Effector CD8-positive, alpha-beta T cell (primary cell): ENCODE measurements at regions not wholly inside any gene's neighbourhood (a gene's known extent, or its start where the extent isn't known, plus 50 kb on each side); places are given as distances from the start of the nearest gene placed in this dataset.

Experiments
- DNase-seq: peaks from one replicate; lab custom pipeline; 2025; lab: John Stamatoyannopoulos, UW

DNA sequence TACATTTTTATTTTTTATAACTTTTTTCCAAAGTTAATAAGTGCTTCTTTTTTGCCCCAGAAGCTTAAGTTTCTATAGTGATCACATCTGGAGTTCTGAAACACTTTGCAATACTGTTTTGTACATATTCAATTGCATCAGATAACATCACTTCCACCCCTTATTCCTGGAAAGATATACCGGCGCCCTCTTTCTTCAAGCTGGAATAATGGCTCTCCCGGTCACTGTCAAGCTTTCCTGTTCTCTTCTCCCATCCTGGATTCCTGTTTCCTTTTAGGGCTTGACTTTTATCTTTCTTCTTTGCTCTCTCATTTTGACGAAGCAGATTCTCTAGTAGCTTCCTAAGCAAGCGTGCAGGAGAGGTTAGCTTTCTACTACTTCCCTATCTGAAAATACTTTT lies 1866.8 kb downstream of the MRPL39 start:
- DNase-seq: no peak

DNA sequence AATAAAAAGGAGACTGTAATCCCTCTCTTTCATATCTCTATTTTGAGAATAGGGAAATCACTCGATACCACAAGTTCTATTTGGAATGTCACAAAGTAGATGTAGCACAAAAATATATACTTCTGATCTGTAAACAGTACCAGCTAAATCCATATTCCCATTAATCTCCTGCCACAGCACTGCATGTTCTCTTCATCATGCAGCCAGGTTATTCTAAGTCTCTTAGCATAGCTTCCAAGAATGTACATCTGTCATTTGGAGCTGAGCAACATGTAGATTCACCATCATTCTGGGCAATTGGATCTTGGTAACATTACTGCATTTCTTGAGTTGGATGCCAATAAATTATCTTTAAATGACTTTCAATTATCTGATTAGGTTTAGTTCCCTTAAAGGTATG lies 1874.5 kb downstream of the MRPL39 start:
- DNase-seq: no peak

DNA sequence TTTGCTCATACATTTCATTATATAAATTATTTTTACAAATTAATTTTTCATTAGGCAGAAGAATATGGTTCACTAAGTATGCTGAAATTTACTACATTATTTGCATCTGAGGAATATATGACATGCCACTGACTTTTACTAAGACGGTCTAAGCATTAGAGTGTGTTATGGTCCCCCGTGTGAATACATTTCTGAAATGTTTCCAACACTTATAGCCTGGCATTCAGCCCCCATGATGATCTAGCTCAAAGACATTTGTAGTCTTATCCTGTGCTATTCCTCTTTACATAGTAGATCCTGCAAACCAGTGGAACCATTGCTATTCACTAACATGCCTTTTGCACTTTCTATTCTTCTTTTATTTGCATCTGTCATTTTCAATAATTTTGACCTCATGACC lies 1878.0 kb downstream of the MRPL39 start:
- no peak for DNase-seq

DNA sequence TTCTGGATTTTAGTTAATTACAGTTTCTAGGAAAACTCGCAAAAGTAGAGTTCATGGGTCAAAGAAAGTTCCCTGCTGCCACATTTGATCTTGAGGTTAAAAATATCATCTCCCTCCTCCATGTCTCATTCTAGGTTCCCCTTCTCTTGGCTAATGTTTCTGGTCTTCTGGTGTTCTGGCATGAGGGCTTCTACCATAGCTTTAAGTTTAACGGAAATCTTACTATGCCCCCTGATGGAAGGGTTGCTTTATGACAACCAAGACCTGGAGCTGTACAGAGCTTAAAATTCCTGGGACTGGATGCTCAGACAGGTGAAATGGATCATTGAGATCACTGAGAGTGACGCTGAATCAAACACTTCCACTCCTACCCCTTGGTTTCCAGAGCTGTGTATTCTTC lies 1881.7 kb downstream of the MRPL39 start:
- DNase-seq: no peak

DNA sequence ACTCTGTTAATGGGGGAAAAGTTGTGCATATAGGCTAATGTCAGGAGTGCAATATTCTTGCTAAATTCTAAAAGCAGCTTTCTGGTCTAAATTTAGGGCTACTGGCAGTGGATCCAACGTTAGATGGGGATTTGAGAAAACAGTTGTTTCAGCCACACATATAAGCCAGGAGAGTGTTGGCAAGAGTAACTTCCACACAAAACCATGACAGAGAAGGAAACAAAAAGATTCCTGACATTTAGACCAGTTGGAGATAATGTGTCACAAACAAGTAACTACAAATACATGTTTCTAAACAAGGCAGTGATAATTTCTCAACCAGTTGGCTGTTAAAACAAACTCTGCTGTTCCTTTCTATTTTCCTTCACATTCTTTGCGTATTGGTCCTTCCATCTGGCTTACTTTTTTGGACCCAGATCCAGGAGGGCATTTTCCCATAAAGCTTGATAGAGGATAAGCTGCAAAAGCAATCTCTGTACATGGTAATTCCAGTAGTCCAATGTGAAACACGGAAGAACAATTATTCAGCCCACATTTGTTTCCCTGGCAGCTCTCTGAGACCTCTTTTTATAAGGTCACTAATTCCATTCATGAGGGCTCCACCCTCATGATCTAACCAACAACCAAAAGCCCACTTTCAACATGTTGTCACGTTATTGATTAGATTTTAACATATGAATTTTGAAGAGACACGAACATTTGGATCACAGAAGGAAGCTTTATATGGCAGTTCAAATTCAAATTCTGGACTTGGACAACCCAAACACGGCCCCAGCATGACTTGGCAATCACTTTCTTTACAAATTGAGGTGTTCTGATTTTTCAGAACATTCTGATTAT lies 1888.6 kb downstream of the MRPL39 start:
- DNase-seq: no peak

DNA sequence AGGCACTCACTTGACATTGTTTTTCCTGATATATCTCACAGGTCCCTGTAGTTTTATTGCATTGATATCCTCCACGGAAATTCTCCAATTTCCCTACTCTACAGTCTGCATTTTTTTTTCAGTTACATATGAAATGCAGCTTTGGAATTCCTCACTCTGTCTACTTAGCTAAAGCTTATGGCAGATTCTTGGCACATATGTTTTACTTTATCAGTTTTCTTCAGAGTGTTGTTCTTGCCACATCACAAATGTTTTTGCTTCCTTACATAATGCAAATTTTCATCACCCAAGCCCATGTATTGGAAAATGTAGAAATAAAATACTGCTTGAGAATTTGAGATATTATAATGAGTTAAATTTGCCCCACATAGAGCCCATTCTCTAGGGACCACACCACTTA lies 1895.1 kb downstream of the MRPL39 start:
- DNase-seq: no peak

DNA sequence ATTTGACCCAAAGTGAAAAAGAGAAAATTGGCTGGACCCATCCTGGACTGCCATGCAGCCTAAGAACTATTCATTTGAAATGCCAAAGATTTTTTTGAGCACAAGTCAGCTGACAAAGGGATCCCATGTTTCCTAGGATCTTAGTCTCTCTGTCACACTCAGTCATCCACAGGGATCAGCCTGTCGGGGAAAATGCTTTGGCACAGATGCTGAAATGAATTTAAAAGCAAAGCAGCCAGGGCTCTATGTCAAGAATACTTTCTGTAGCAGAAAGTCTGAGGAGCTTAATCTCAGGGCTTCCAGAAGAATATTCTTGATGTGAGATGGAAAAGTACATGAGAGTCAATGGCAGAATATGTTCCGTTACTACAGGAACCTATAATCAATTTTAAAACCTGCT lies 1900.8 kb downstream of the MRPL39 start:
- no peak for DNase-seq

DNA sequence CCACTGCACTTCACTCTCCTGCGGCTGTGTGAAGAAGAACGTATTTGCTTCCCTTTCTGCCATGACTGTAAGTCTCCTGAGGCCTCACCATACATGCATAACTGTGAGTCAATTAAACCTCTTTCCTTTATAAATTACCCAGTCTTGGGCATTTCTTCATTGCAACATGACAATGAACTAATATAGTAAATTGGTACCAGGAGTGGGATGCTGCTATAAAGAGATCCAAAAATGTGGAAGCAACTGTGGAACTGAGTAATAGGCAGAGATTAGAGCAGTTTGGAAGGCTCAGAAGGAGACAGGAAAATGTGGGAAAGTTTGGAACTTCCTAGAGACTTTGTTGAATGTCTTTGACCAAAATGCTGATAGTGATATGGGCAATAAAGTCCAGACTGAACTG lies 1907.9 kb downstream of the MRPL39 start:
- no peak for DNase-seq

DNA sequence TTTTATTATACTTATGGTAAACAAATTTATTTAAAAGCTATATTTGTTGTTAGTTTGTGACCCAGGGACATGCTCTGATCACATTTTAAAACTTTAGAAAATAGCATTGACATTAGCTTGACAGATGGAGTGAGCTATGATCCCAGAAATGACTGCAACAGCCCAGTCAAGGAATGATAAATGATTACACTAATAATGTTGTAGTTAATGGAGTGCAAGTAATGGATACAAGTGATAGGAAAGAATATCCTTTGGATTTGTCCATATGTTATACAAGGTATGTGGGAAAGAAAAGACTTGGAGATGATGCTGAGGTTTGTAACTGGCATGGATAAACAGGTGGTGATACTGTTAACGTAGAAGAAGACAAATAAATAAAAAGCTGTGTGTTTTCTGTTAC lies 1908.7 kb downstream of the MRPL39 start:
- DNase-seq: no peak

DNA sequence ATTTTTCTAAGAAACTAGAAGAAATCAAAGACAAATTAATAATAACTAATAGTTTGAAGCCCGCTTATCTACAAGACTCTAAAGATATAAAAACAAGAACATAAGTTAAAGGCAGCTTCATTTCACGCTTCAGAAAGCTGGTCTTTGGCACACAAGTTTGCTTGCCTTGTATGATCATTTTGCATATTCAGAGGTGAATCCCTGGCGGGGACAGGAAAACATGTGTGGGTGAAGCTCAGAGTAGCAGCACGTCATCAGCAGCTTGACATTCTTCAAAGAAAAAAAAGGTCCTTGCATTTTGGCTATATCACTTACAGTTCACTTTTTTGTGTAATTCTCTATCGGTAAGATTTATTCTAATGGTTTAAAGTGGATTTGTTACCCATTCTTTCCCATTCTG lies 1911.8 kb downstream of the MRPL39 start:
- no peak for DNase-seq

DNA sequence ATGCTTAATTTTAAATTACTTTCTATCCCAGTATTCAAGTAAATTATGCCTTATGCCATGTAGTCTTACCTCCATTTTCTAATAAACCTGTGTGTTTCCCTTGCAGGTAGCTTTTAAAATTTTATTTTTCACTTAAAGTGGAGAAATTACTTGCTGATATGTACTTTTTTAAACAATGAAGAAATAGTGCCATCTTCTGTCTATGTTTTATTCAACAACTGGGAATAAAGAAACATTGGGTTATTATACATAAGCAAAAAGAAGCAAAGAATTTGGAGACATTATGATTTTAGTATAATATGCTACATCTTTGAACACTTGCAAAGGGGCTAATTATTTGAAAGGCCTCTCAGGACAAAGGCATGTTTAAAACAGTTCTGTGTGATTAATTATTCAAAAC lies 1912.9 kb downstream of the MRPL39 start:
- no peak for DNase-seq

DNA sequence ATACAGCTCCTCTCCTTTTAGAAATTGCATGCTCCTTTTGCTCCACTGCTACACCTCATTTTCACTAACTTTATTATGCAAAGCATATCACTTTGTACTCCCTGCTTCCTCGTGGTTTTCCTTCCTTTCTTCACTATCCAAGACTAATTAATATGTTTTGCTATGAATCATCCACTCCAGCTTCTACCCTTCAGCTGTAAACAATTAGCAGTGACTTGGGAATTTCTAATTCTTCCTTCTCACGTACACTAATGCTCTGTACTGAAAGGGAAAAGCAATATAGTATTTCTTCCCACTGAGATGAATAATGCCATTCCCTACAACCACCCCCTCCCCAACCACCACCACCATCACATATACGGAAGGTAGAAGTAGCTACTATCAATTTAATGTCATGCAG lies 1917.0 kb downstream of the MRPL39 start:
- DNase-seq: no peak

DNA sequence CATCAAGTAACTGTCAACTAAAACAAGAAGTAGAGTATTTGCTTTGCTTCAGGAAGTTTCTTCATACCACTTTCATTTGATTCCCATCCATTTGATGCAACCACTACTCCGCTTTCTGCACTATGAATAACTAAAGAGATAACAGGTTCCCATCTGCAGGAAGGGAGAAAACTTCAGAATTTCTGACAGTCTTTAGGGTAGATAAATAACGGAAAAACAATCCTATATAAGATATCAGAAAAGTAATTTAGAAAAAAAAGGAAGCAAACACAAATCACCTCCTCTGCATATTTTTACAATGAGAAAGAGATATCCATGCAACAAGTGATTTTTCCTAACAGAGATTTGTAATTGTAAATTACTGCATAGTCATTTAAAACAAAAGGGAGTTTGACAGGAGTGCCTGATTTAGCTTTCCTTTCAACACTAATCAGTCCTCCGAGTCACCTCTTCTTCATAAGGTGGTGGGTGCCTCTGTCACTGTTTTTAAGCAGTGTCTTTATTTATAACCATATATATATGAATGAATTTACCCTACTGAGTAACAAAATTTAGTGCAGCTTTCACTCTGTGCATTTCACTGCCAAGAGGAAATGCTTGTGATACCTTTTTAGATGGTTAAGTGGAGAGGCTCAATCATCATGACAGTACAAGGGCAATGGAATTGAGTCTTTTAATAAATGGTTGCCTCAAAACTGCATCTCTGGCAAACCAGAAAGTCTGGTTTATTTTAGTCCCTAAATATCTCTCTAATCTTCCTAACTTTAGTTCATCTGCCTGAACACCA lies 1920.4 kb downstream of the MRPL39 start:
- no peak for DNase-seq

DNA sequence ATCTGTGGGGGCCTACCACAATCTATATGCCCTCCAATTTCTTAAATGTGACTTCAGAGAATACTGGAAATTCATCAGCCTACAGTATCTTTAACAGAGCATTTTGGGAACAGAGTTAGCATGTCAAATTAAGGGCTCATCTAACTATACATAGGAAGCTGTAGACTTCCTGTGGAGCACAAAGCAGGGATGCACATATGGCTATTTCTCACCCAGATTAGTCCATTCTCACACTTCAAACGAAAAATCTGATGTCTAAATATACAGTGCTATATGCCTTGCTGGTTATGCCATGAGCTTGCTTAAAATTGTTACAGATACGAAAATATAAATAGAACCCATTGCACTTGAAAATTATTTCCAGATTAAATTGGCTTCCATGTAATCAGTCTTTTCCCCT lies 1922.8 kb downstream of the MRPL39 start:
- DNase-seq: no peak

DNA sequence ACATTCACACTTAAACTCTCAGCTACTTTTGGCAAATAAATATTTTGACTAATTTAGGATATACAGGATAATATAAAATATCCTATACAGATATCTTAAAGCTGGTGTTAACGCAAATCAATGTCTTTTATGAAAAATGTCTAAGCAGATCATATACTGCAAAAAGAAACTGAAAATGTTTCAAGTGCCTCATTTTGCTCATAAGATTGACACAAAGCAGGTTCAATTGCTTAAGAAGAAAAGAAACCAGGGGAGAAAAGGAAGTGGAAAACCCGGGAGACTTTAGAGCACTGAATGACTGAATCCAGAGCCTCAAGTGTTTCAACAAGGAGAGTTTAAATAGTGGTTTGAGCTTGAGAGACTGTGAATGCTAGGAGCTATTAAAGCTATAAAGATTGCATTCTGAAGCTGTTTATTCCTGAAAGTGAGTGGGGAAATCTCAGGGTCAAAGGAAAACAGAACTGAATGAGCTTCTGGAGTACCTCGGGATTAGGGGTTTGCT lies 1943.0 kb downstream of the MRPL39 start:
- DNase-seq: no peak

DNA sequence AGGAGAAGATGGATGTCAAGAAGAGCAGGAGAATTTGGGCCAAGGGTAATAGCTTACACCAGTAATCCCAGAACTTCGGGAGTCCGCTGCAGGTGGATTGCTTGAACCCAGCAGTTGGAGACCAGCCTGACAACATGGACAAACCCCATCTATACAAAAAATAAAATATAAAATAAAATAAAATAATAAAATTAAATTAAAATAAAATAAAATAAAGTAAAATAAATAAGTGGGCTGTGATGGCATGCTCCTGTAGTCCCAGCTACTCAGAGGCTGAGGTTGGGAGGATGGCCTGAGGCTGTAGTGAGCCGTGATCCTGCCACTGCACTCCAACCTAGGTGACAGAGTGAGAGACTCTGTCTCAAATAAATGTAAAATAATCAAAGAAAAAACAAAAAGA lies 1946.7 kb downstream of the MRPL39 start:
- no peak for DNase-seq

DNA sequence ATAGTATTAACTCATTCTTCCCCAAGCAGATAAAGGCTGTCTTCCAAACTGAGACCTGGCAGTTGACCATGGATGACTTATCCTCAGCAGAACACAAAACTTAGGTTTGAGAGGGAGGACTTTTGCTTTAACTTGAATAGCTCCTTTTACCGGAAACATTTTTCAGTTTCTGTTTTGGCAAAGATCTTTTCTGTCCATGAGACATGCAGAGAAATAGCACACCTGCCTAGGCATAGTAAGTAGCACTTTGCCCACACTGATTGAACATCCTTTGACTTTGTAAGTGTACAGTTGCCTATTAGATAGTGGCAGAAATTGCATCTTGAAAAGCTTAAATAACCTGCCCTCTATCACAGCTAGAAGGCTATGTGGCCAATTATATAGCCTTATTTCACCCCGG lies 1962.5 kb downstream of the MRPL39 start:
- no peak for DNase-seq

DNA sequence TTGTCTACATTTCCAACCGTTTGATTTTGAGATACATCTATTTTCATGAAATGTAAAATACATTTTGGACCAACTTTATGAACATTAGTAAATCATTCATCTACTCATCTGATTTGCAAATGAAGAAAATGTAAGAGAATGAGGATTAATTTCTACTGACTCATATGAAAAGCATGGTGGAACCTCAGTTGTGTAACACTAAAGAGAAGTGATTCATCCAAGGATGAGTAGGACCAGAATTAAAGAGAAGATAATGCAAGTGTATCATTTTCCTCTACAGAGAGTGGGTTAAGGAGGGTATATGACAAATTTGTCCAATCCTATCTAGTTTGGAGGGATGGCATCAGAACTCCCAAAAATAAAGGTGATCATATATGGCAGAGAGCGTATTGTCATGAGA lies 1967.6 kb downstream of the MRPL39 start:
- no peak for DNase-seq

DNA sequence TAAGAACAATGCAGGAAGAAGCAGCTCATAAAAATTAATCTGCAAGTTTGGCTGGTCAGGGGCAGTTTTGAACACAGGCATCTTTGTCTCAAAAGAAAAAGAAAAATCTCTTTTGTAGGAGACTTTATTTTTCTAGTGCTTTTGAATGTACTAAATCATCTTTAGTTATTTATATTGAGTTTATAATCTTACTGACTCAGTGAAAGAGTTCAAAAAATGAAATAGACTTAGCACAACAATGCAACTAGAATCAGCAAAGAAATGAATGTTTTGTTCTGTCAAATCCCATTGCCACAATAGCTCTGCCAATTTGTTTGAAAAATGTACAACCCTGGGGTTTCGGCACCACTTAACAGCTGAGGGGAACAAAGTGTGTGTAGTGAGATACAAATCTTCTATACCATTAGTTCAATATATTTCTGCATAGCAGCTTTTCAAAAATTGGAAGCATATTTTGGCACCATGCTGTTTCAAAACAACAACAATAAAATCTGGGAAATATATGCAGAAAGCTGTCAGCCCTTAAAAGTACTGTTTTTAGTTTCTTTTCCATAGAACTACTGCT lies 1969.1 kb downstream of the MRPL39 start:
- DNase-seq: no peak

DNA sequence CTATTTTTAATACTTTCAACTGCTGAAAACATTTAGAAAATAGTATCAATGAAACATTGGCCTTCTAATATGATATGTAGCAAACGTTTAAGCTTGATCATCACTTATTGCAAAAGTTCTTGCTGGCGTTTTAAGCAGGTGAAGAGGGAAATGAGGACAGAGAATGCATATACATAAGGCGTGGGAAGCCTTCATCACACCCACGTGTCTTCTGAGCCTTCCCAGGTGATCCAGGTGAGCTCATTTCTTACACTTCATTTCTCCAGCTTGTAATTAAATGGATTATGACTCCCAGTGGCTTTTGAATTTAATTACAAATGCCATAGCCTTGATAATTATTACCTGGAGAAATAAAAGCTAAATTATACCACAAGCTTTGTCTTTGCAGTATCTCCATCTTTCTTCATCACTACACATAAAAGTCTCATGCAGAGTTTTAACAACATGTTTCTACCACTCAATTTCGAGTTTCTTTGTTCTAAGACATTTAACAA lies 1973.8 kb downstream of the MRPL39 start:
- no peak for DNase-seq

DNA sequence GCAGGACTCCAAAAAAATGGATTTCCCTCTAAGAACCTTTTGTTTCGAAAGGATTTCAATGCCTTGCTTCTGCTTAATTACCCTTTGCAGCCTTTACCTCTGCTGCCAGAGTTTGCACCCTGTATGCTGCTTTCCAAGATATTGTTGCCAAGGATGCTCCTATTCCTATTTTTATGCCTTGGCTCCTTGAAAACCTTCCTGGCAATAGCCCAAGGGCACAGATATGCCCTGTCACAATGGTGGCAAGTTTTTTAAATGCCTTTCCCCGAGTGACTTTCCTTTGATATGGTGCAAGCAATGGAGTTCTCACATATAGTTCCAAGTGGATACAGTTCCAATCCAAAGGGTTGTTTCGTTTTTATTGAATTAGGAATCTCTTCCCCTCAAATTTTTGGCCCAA lies 1983.0 kb downstream of the MRPL39 start:
- DNase-seq: no peak

DNA sequence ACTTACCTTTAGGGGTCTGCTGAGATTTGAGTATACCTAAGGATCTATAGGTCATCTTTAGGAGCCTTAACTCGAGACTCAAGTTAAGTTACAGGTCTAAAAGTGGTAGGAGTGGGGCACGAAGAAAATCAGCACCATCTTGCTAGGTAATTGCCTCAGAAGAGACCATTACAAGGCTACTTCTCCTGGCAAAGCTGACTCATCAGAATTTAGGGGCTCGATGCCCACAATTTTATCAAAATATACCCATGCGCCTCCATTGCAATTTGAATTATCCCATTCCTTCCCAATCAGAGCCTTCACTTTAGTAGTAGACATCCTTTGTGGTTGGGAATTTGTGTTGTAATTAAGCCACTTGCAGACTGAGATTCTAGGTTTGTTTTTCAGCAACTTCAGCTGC lies 1994.3 kb downstream of the MRPL39 start:
- no peak for DNase-seq

DNA sequence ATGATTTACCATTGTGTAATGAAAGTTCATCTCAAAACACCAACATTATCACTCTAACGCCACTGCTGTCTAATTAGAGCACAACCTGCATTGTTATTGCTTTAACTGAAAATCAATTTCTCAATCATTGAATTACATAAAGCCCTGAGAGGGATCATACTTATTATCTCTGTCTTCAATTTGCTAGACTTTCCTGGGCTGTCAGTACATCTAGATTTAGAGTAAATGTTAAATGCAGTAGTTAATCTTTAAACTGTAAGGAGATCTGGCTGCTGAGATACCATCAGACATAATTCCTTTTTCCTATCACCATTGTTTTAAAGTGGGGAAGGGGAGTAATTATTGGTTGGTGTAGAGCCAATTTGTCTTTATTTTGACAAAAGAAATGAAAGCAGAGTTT lies 1995.1 kb downstream of the MRPL39 start:
- no peak for DNase-seq
